ENCODE measurements at regions not wholly inside any gene's neighbourhood (a gene's known extent, or its start where the extent isn't known, plus 50 kb on each side); places are given as distances from the start of the nearest gene placed in this dataset.

DNA sequence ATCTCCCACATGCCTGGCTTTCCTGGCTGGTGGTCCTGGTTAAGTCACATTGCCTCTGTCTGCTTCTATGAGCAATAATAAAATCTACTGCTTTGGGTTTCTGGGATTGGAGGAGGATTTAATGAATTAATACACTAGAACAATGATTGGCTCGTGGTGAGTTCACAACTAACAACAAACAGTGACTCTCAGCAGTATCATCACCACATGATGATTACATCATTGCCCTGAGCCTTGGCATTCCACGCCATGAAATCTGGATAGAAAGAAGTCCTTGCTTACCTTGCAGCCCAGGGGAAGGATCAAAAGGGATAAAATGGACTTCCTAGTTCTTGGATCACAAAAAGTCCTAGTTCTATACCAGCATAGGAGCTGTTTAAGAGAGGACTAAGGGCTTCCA, 1069.0 kb downstream of the VRK1 start:
- Histone ChIP-seq H3K9me3 (no peaks in the 10 kb centered on the region), H3K4me1 (no peaks in the 10 kb centered on the region), H3K36me3 (no peaks in the 10 kb centered on the region), H3K4me3 (no peak overlapping the region), H3K27ac (no peak overlapping the region), H3K27me3 (no peaks in the 10 kb centered on the region)
- TF ChIP-seq POLR2A (IDR thresholded peaks at IDR 0.05) (no peak), EP300 (IDR thresholded peaks at IDR 0.05) (no peak)
- TF ChIP-seq, protein P1, sequence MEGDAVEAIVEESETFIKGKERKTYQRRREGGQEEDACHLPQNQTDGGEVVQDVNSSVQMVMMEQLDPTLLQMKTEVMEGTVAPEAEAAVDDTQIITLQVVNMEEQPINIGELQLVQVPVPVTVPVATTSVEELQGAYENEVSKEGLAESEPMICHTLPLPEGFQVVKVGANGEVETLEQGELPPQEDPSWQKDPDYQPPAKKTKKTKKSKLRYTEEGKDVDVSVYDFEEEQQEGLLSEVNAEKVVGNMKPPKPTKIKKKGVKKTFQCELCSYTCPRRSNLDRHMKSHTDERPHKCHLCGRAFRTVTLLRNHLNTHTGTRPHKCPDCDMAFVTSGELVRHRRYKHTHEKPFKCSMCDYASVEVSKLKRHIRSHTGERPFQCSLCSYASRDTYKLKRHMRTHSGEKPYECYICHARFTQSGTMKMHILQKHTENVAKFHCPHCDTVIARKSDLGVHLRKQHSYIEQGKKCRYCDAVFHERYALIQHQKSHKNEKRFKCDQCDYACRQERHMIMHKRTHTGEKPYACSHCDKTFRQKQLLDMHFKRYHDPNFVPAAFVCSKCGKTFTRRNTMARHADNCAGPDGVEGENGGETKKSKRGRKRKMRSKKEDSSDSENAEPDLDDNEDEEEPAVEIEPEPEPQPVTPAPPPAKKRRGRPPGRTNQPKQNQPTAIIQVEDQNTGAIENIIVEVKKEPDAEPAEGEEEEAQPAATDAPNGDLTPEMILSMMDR (IDR thresholded peaks at IDR 0.05): no peak
- WGBS, 2 donors: 56 to 63% methylated on average over 2 of the region's 2 CpGs
- DNase-seq (ENCODE audit: low spot score in 2 of 2): no peak

DNA sequence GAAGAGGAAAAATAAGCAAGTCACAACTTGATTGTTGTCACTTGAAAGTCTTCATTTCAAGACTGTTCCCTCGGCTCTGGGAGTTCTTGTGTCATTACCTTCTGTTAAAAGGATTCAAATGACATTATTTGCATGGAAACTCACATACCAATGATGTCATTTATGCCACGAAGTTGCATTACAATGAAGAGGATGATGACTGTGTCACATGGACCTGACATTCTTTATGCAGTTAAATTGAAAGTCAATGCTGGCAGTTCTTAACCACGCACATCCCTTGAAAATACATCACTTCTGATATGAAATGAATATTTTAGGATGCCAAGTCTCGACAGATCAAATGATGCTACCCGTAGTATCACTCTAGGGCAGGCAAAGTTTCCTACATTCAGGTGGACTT, 1069.5 kb downstream of the VRK1 start:
- 67 to 69% methylated on average over 5 of the region's 5 CpGs for WGBS, 2 donors
- no peaks in the 10 kb centered on the region for H3K9me3 ChIP-seq
- no peak overlapping the region for H3K4me3 ChIP-seq
- H3K27me3 ChIP-seq: no peaks in the 10 kb centered on the region
- no peak for TF ChIP-seq EP300 (IDR thresholded peaks at IDR 0.05)
- DNase-seq (ENCODE audit: low spot score in 2 of 2): no peak
- H3K36me3 ChIP-seq: no peaks in the 10 kb centered on the region
- no peak overlapping the region for H3K27ac ChIP-seq
- no peaks in the 10 kb centered on the region for H3K4me1 ChIP-seq

DNA sequence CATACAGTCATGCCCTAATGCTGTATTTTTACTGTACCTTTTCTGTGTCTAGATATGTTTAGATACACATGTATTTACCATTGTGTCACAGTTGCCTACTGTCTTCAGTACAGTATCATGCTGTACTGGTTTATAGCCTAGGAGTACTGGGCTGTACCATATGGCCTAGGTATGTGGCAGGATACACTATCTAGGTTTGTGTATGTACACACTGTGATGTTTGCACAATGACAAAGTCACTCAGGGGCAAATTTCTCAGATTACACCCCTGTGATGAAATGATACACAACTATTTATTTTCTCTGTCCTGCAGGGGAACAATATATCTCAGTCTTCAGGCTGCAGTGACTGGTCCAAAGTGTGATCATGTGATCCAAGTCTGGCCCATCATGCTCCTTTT, 1076.1 kb downstream of the VRK1 start:
- no peaks in the 10 kb centered on the region for H3K36me3 ChIP-seq
- no peak overlapping the region for H3K4me3 ChIP-seq
- H3K4me1 ChIP-seq: peaks cover 0 to 4% (median 0%) of the 10 kb centered on the region in 4 donors
- no peak overlapping the region for H3K27ac ChIP-seq
- DNase-seq (ENCODE audit: low spot score in 2 of 2): no peak
- TF ChIP-seq, protein P1 (IDR thresholded peaks at IDR 0.05): no peak
- TF ChIP-seq POLR2A (IDR thresholded peaks at IDR 0.05) (no peak), EP300 (IDR thresholded peaks at IDR 0.05) (no peak)
- H3K27me3 ChIP-seq: no peaks in the 10 kb centered on the region
- no peaks in the 10 kb centered on the region for H3K9me3 ChIP-seq

DNA sequence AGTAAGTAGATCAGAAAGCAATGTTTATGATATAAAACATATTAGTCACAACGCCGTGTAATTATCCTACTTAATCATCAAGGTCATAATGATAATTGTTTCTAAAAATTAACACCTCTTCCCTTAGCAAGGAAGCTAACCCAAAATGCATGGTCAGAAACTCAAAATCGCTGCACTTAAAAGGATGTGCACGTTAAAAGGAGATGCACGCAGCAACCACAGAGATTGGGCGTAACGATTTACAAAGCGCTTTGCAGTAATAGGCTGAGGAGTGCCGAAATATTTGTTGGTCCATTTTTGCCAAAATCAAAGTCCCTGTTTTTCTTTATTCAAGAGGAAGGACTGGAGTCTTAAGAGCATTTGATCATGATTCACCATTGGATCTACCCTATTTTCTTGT, 1077.2 kb downstream of the VRK1 start:
- Histone ChIP-seq H3K4me3 (no peak overlapping the region), H3K36me3 (no peaks in the 10 kb centered on the region), H3K27ac (no peak overlapping the region), H3K27me3 (no peaks in the 10 kb centered on the region), H3K9me3 (no peaks in the 10 kb centered on the region), H3K4me1 (peaks cover 0 to 15% (median 2%) of the 10 kb centered on the region in 4 donors)
- no peak for DNase-seq (ENCODE audit: low spot score in 2 of 2)
- WGBS, 2 donors: 90% methylated on average over 9 of the region's 9 CpGs
- TF ChIP-seq POLR2A (IDR thresholded peaks at IDR 0.05) (no peak), EP300 (IDR thresholded peaks at IDR 0.05) (no peak)
- TF ChIP-seq, protein P1 (IDR thresholded peaks at IDR 0.05): no peak

DNA sequence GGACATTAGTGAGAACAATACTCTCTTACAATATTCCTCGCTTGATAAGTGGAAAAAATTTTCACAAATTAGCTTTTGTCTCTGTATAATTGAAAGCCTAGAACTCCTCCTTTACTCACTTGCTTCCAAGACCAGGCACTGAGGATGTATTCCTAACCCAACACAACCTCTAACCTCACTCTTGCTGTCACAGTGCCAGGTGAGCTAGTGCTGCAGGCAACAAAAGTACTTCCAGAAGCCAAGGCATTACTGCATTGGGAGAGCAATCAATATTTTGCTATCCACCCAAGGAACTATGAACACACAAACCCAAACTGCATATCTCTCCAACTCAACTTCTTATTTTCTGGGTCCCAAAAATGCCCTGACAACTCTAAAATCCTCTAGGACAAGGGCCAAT, 1081.0 kb downstream of the VRK1 start:
- Histone ChIP-seq H3K27me3 (no peaks in the 10 kb centered on the region), H3K27ac (no peak overlapping the region), H3K36me3 (no peaks in the 10 kb centered on the region), H3K4me1 (peaks cover 0 to 15% (median 2%) of the 10 kb centered on the region in 4 donors), H3K4me3 (no peak overlapping the region), H3K9me3 (no peaks in the 10 kb centered on the region)
- DNase-seq (ENCODE audit: low spot score in 2 of 2): peak; percentile 35 to 63
- 26 to 49% methylated on average over 1 of the region's 1 CpG for WGBS, 2 donors
- TF ChIP-seq, protein P1 (IDR thresholded peaks at IDR 0.05): no peak
- TF ChIP-seq EP300 (IDR thresholded peaks at IDR 0.05): no peak
- TF ChIP-seq POLR2A (IDR thresholded peaks at IDR 0.05): no peak

DNA sequence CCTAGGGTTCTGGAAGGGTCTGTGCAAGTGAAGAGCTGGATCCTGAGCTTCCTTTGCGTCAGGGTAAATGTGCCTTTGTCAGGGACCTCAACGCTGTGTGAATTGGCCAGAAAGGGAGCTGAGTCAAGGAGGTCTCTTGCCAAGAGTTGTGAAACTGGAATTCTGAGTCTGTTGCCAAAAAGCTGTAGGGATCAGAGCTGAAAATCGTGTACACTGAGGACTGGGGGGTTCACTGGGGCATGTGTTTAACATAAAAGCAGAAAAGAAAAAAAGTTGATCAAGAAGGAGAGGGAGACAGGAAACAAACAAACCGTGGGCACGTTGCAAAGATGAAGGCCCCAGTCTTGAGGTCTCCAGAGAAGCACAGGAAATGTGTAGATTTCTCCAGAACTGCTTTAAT, 1081.5 kb downstream of the VRK1 start:
- Histone ChIP-seq H3K4me3 (no peak overlapping the region), H3K9me3 (no peaks in the 10 kb centered on the region), H3K27ac (no peak overlapping the region), H3K4me1 (peaks cover 0 to 15% (median 2%) of the 10 kb centered on the region in 4 donors), H3K27me3 (no peaks in the 10 kb centered on the region), H3K36me3 (no peaks in the 10 kb centered on the region)
- 12 to 23% methylated on average over 5 of the region's 5 CpGs for WGBS, 2 donors
- TF ChIP-seq, protein P1 (IDR thresholded peaks at IDR 0.05): no peak
- TF ChIP-seq EP300 (IDR thresholded peaks at IDR 0.05) (no peak), POLR2A (IDR thresholded peaks at IDR 0.05) (no peak)
- DNase-seq (ENCODE audit: low spot score in 2 of 2): peak in 1 of 2 donors; percentile 50
